Keratinocyte (primary cell): ENCODE measurements at regions not wholly inside any gene's neighbourhood (a gene's known extent, or its start where the extent isn't known, plus 50 kb on each side); places are given as distances from the start of the nearest gene placed in this dataset.

Source experiments
- DNase-seq: peaks from one replicate; pipeline ENCODE4 v3.0.0-alpha.2; 2011; ENCODE audit warnings: low read depth, missing footprints, low spot score
- FAIRE-seq: peaks from 2 replicates; lab custom pipeline; 2011; peaks lifted over from hg19 to GRCh38; lab: Jason Lieb, UNC
- H2AFZ ChIP-seq: 2 replicates; pipeline ENCODE4 v1.6.0; 2012; ENCODE audit warnings: low read length, control low read depth, inconsistent platforms; ENCODE audit not compliant: control insufficient read depth
- H3K27ac ChIP-seq: 2 replicates; pipeline ENCODE4 v1.5.1; 2011; ENCODE audit warnings: low read length; ENCODE audit not compliant: control insufficient read depth, insufficient read depth
- H3K27me3 ChIP-seq: 3 replicates; pipeline ENCODE4 v1.6.0; 2011; ENCODE audit warnings: low read length; ENCODE audit not compliant: control insufficient read depth, insufficient read depth; ENCODE audit errors: extremely low read depth
- H3K36me3 ChIP-seq, 2 experiments: 2 replicates in 1 of 2; 3 replicates in 1 of 2; pipeline ENCODE4 v1.5.1; 2011; ENCODE audit warnings: low read length in 2 of 2, mild to moderate bottlenecking in 1 of 2; ENCODE audit not compliant: control insufficient read depth in 2 of 2, insufficient read depth in 2 of 2; ENCODE audit errors: extremely low read depth in 1 of 2
- H3K4me1 ChIP-seq: 3 replicates; pipeline ENCODE4 v1.5.1; 2011; ENCODE audit warnings: low read length; ENCODE audit not compliant: control insufficient read depth, insufficient read depth; ENCODE audit errors: extremely low read depth
- H3K4me2 ChIP-seq: 3 replicates; pipeline ENCODE4 v1.6.0; 2011; ENCODE audit warnings: low read depth, low read length; ENCODE audit not compliant: control insufficient read depth, insufficient read depth; ENCODE audit errors: extremely low read depth
- H3K4me3 ChIP-seq, 3 experiments: fragments of 200-600 bp in 1 of 3; sonication (generic) in 1 of 3; 2 replicates in 2 of 3; 3 replicates in 1 of 3; pipeline ENCODE4 v1.5.1; 2011 to 2016; ENCODE audit warnings: low read length in 3 of 3, mild to moderate bottlenecking in 3 of 3, control low read depth in 2 of 3, inconsistent platforms in 1 of 3, low read depth in 1 of 3, mixed read lengths in 1 of 3, mixed run types in 1 of 3, moderate library complexity in 1 of 3; ENCODE audit not compliant: control insufficient read depth in 2 of 3, insufficient read depth in 2 of 3; ENCODE audit errors: extremely low read depth in 1 of 3
- H3K79me2 ChIP-seq: 2 replicates; pipeline ENCODE4 v1.6.0; 2012; ENCODE audit warnings: low read length; ENCODE audit not compliant: control insufficient read depth, insufficient read depth
- H3K9ac ChIP-seq: 3 replicates; pipeline ENCODE4 v1.6.0; 2011; ENCODE audit warnings: low read length; ENCODE audit not compliant: control insufficient read depth, insufficient read depth; ENCODE audit errors: extremely low read depth
- H3K9me1 ChIP-seq: 3 replicates; pipeline ENCODE4 v1.6.0; 2011; ENCODE audit warnings: low read length; ENCODE audit not compliant: control insufficient read depth, insufficient read depth; ENCODE audit errors: extremely low read depth
- H3K9me3 ChIP-seq: 2 replicates; pipeline ENCODE4 v1.5.1; 2012; ENCODE audit warnings: low read depth, low read length; ENCODE audit not compliant: control insufficient read depth
- H4K20me1 ChIP-seq: 3 replicates; pipeline ENCODE4 v1.6.0; 2011; ENCODE audit warnings: low read length; ENCODE audit not compliant: control insufficient read depth, insufficient read depth; ENCODE audit errors: extremely low read depth
- EZH2 ChIP-seq: IDR thresholded peaks from one replicate; pipeline ENCODE4 v1.6.1; 2012; ENCODE audit warnings: inconsistent platforms, mild to moderate bottlenecking, low read length, moderate library complexity
- dilution Hi-C: fragments of 300-500 bp; cut with MboI; formaldehyde crosslinking; loops from one replicate; pipeline ENCODE4 v1.7.0; 2020; ENCODE audit warnings: low sequenced_read_pairs; ENCODE audit not compliant: extremely low pct_ligation_motif_present
- TF ChIP-seq, protein P1 (sequence below), 3 experiments: IDR thresholded peaks in 1 of 3; conservative IDR thresholded peaks in 1 of 3; optimal IDR thresholded peaks in 1 of 3; 2 replicates in 2 of 3; 3 replicates in 1 of 3; pipeline versions ENCODE3 to v1.5.1; 2011; ENCODE audit warnings: low read length in 3 of 3, mild to moderate bottlenecking in 3 of 3, moderate library complexity in 2 of 3, control low read depth in 1 of 3, inconsistent platforms in 1 of 3; ENCODE audit not compliant: insufficient read depth in 2 of 3; ENCODE audit errors: extremely low read depth in 1 of 3

DNA sequence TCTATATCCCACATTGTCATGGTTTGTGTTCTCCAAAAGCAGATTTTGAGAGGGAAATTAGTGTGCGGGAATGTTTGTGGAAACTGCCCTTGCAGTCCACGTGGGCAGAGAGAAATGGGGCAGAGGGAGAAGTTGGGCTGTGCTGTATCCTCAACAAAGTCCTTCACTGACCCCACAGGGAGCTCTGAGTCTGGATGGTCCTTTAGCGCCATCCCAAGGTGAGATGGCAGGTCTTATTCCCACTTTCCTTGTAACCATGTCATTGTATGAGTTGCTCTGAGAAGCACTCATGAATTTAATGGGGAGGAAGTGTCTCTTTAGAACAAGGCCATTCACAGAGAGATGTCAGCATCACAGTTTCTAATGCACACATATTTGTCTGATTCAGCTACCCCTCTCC, 127.1 kb downstream of the ANKRD18B start:
- no peak overlapping the region for H2AFZ ChIP-seq
- no peak overlapping the region for H3K4me3 ChIP-seq
- H3K4me2 ChIP-seq: no peak overlapping the region
- H3K4me1 ChIP-seq: no peaks in the 10 kb centered on the region
- no peak for FAIRE-seq
- no peak for DNase-seq
- H3K79me2 ChIP-seq: no peaks in the 10 kb centered on the region
- H3K9me3 ChIP-seq: no peaks in the 10 kb centered on the region
- no peaks in the 10 kb centered on the region for H4K20me1 ChIP-seq
- no peak overlapping the region for H3K9ac ChIP-seq
- H3K27ac ChIP-seq: no peak overlapping the region
- peaks cover 15% of the 10 kb centered on the region for H3K27me3 ChIP-seq
- dilution Hi-C loops: no loop called here
- no peaks in the 10 kb centered on the region for H3K36me3 ChIP-seq
- TF ChIP-seq EZH2: no peak
- TF ChIP-seq, protein P1, sequence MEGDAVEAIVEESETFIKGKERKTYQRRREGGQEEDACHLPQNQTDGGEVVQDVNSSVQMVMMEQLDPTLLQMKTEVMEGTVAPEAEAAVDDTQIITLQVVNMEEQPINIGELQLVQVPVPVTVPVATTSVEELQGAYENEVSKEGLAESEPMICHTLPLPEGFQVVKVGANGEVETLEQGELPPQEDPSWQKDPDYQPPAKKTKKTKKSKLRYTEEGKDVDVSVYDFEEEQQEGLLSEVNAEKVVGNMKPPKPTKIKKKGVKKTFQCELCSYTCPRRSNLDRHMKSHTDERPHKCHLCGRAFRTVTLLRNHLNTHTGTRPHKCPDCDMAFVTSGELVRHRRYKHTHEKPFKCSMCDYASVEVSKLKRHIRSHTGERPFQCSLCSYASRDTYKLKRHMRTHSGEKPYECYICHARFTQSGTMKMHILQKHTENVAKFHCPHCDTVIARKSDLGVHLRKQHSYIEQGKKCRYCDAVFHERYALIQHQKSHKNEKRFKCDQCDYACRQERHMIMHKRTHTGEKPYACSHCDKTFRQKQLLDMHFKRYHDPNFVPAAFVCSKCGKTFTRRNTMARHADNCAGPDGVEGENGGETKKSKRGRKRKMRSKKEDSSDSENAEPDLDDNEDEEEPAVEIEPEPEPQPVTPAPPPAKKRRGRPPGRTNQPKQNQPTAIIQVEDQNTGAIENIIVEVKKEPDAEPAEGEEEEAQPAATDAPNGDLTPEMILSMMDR (optimal IDR thresholded peaks at IDR 0.05 in 1 of 3, IDR thresholded peaks at IDR 0.05 in 1 of 3, conservative IDR thresholded peaks at IDR 0.05 in 1 of 3; ENCODE audit: extremely low read depth in 1 of 3, insufficient read depth in 2 of 3, low read length in 3 of 3): no peak
- H3K9me1 ChIP-seq: no peaks in the 10 kb centered on the region

DNA sequence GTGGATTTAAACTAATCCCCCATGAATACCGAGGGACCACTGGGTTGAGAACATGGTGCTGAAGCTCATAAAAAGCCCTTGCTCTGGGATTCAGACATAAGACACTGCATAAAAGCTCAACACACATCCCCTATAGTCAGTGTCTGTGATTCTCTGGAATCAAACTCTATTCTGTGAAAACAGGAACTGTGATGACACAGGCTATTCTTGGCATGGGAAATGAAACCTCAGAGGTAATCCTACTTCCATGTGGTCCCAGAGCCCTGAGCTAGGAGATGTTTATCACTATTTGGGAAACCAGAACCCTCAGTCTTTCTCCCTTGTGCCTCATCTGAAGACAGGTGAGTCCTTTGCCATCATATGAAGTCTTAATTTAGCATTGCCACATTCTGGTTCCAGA, 135.4 kb upstream of the PRSS3 start:
- Histone ChIP-seq H3K4me3 (no peak overlapping the region), H3K4me2 (no peak overlapping the region), H3K27ac (no peak overlapping the region), H2AFZ (no peak overlapping the region), H3K27me3 (no peaks in the 10 kb centered on the region), H3K36me3 (no peaks in the 10 kb centered on the region), H3K9ac (no peak overlapping the region), H4K20me1 (no peaks in the 10 kb centered on the region), H3K4me1 (no peaks in the 10 kb centered on the region), H3K9me3 (no peaks in the 10 kb centered on the region), H3K79me2 (no peaks in the 10 kb centered on the region), H3K9me1 (no peaks in the 10 kb centered on the region)
- FAIRE-seq (no peak), DNase-seq (no peak)
- dilution Hi-C loops: no loop called here
- no peak for TF ChIP-seq EZH2
- TF ChIP-seq, protein P1 (optimal IDR thresholded peaks at IDR 0.05 in 1 of 3, IDR thresholded peaks at IDR 0.05 in 1 of 3, conservative IDR thresholded peaks at IDR 0.05 in 1 of 3; ENCODE audit: extremely low read depth in 1 of 3, insufficient read depth in 2 of 3, low read length in 3 of 3): no peak
